GM23338 (cell line): ENCODE measurements at regions not wholly inside any gene's neighbourhood (a gene's known extent, or its start where the extent isn't known, plus 50 kb on each side); places are given as distances from the start of the nearest gene placed in this dataset.

Experiments used
- ATAC-seq: fragments of 200-7000 bp; cut with Tn5 transposase; 3 replicates; pipeline ENCODE4 v1.9.1; 2020
- DNase-seq: peaks from one replicate; pipeline ENCODE4 v3.0.0-alpha.2; 2015; ENCODE audit warnings: low spot score
- H2AFZ ChIP-seq: fragments of 200-600 bp; sonication (generic); 2 replicates; pipeline ENCODE4 v1.8.0; 2016; ENCODE audit warnings: antibody characterized with exemption, mild to moderate bottlenecking, moderate library complexity
- H3F3A ChIP-seq: fragments of 200-600 bp; sonication (generic); replicated peaks from 2 replicates; pipeline ENCODE4 v1.8.0; 2017; ENCODE audit warnings: antibody characterized with exemption, mixed run types, low read depth
- H3K27ac ChIP-seq: fragments of 200-600 bp; sonication (generic); 2 replicates; pipeline ENCODE4 v1.6.1; 2016; ENCODE audit warnings: low read depth
- H3K27me3 ChIP-seq: fragments of 200-600 bp; sonication (generic); 2 replicates; pipeline ENCODE4 v1.8.0; 2016; ENCODE audit warnings: mild to moderate bottlenecking, mixed run types, moderate library complexity; ENCODE audit not compliant: insufficient read depth
- H3K36me3 ChIP-seq: fragments of 200-600 bp; sonication (generic); 2 replicates; pipeline ENCODE4 v1.8.0; 2016; ENCODE audit warnings: mild to moderate bottlenecking; ENCODE audit not compliant: insufficient read depth
- H3K4me1 ChIP-seq: fragments of 200-600 bp; sonication (generic); 2 replicates; pipeline ENCODE4 v1.8.0; 2016; ENCODE audit warnings: mild to moderate bottlenecking, moderate library complexity; ENCODE audit not compliant: insufficient read depth
- H3K4me2 ChIP-seq: fragments of 200-600 bp; sonication (generic); 2 replicates; pipeline ENCODE4 v1.7.1; 2017; ENCODE audit warnings: mixed run types
- H3K4me3 ChIP-seq: fragments of 200-600 bp; sonication (generic); 2 replicates; pipeline ENCODE4 v1.6.1; 2016; ENCODE audit warnings: mixed run types
- H3K79me2 ChIP-seq: fragments of 200-600 bp; sonication (generic); replicated peaks from 2 replicates; pipeline ENCODE4 v1.8.0; 2017; ENCODE audit warnings: mild to moderate bottlenecking; ENCODE audit not compliant: insufficient read depth
- H3K9me2 ChIP-seq: fragments of 200-600 bp; sonication (generic); 2 replicates; pipeline ENCODE4 v1.8.0; 2017; ENCODE audit not compliant: insufficient read depth
- H4K20me1 ChIP-seq: fragments of 200-600 bp; sonication (generic); replicated peaks from 2 replicates; pipeline ENCODE4 v1.8.0; 2017; ENCODE audit warnings: mild to moderate bottlenecking; ENCODE audit not compliant: insufficient read depth
- H3K27ac Mint-ChIP-seq: 2 replicates; pipeline ENCODE4 v1.8.0; 2020; ENCODE audit warnings: inconsistent platforms, mild to moderate bottlenecking, moderate library complexity, mixed read lengths
- H3K27me3 Mint-ChIP-seq: 3 replicates; pipeline ENCODE4 v1.8.0; 2022; ENCODE audit warnings: low read depth, mild to moderate bottlenecking, moderate library complexity, mixed read lengths, inconsistent platforms; ENCODE audit not compliant: insufficient read depth, poor library complexity
- H3K36me3 Mint-ChIP-seq: 3 replicates; pipeline ENCODE4 v1.8.0; 2021; ENCODE audit warnings: low read depth, mild to moderate bottlenecking, inconsistent platforms, moderate library complexity, mixed read lengths
- H3K4me1 Mint-ChIP-seq: 3 replicates; pipeline ENCODE4 v1.8.0; 2020; ENCODE audit warnings: mild to moderate bottlenecking, inconsistent platforms, mixed read lengths
- H3K4me3 Mint-ChIP-seq: 3 replicates; pipeline ENCODE4 v1.8.0; 2021; ENCODE audit warnings: moderate library complexity, mild to moderate bottlenecking, inconsistent platforms, mixed read lengths
- H3K9me3 Mint-ChIP-seq: 3 replicates; pipeline ENCODE4 v1.8.0; 2020; ENCODE audit warnings: moderate library complexity, mild to moderate bottlenecking, inconsistent platforms, mixed read lengths
- CREB1 ChIP-seq: fragments of 250-450 bp; sonication (Bioruptor Pico); IDR thresholded peaks from 2 replicates; pipeline ENCODE4 v1.5.0; 2020; ENCODE audit warnings: low read depth, mild to moderate bottlenecking, moderate library complexity
- EZH2 ChIP-seq: fragments of 200-600 bp; sonication (generic); IDR thresholded peaks from one replicate; pipeline ENCODE4 v1.8.0; 2017; ENCODE audit warnings: antibody characterized with exemption, mild to moderate bottlenecking, low read depth; ENCODE audit not compliant: unreplicated experiment
- EZH2phosphoT487 ChIP-seq: fragments of 200-600 bp; sonication (generic); IDR thresholded peaks from one replicate; pipeline ENCODE4 v1.8.1; 2018; ENCODE audit warnings: antibody characterized with exemption; ENCODE audit not compliant: unreplicated experiment
- JUNB ChIP-seq: IDR thresholded peaks from one replicate; pipeline ENCODE4 v1.6.1; 2016; ENCODE audit warnings: antibody characterized with exemption; ENCODE audit not compliant: unreplicated experiment
- NANOG ChIP-seq: IDR thresholded peaks from 2 replicates; pipeline ENCODE4 v1.6.1; 2016; ENCODE audit warnings: antibody characterized with exemption, borderline replicate concordance
- POLR2AphosphoS5 ChIP-seq: IDR thresholded peaks from 2 replicates; pipeline ENCODE4 v1.6.1; 2016; ENCODE audit warnings: antibody characterized with exemption, low read depth
- STAT1 ChIP-seq: IDR thresholded peaks from one replicate; pipeline ENCODE4 v1.6.1; 2016; ENCODE audit warnings: antibody characterized with exemption; ENCODE audit not compliant: unreplicated experiment
- ZNF114 ChIP-seq: fragments of 250-450 bp; sonication (Bioruptor Pico); IDR thresholded peaks from 2 replicates; pipeline ENCODE4 v1.5.0; 2020; ENCODE audit warnings: mild to moderate bottlenecking, moderate library complexity
- ZNF331 ChIP-seq: fragments of 250-450 bp; sonication (Bioruptor Pico); IDR thresholded peaks from 2 replicates; pipeline ENCODE4 v1.5.0; 2020; ENCODE audit warnings: low read depth, mild to moderate bottlenecking, moderate library complexity
- TF ChIP-seq, protein P1 (sequence below): IDR thresholded peaks from one replicate; pipeline ENCODE4 v1.6.1; 2018; ENCODE audit warnings: antibody characterized with exemption; ENCODE audit not compliant: unreplicated experiment
- TF ChIP-seq, protein P2 (sequence below), 2 experiments: fragments of 200-600 bp in 1 of 2; sonication (generic) in 1 of 2; conservative IDR thresholded peaks; 2 replicates each; pipeline versions ENCODE4 v1.5.1 to v1.6.1; 2016 to 2017; ENCODE audit warnings: antibody characterized with exemption in 2 of 2, low read depth in 2 of 2, mild to moderate bottlenecking in 2 of 2, moderate library complexity in 1 of 2
- TF ChIP-seq, protein P3 (sequence below): IDR thresholded peaks from 2 replicates; pipeline ENCODE4 v1.6.1; 2016; ENCODE audit warnings: antibody characterized with exemption

DNA sequence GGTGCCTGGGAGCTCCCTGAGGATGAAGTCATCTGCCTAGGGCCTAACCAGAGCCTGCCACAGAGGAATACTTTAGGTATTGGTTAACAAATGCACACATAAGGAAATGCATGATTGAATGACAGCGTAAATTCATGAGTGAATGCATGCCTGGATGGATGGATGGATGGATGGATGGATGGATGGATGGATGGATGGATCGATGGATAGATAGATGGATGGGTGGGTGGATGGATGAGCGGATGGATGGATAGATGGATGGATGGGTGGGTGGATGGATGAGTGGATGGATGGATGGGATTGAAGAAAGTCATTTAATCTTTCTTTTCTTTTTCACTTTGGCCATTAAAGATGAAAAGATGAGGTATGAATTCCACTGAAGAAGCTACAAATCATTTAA is 111.9 kb upstream of the SIRPG start (continued):
- TF ChIP-seq, protein P1, sequence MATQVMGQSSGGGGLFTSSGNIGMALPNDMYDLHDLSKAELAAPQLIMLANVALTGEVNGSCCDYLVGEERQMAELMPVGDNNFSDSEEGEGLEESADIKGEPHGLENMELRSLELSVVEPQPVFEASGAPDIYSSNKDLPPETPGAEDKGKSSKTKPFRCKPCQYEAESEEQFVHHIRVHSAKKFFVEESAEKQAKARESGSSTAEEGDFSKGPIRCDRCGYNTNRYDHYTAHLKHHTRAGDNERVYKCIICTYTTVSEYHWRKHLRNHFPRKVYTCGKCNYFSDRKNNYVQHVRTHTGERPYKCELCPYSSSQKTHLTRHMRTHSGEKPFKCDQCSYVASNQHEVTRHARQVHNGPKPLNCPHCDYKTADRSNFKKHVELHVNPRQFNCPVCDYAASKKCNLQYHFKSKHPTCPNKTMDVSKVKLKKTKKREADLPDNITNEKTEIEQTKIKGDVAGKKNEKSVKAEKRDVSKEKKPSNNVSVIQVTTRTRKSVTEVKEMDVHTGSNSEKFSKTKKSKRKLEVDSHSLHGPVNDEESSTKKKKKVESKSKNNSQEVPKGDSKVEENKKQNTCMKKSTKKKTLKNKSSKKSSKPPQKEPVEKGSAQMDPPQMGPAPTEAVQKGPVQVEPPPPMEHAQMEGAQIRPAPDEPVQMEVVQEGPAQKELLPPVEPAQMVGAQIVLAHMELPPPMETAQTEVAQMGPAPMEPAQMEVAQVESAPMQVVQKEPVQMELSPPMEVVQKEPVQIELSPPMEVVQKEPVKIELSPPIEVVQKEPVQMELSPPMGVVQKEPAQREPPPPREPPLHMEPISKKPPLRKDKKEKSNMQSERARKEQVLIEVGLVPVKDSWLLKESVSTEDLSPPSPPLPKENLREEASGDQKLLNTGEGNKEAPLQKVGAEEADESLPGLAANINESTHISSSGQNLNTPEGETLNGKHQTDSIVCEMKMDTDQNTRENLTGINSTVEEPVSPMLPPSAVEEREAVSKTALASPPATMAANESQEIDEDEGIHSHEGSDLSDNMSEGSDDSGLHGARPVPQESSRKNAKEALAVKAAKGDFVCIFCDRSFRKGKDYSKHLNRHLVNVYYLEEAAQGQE = no peak
- TF ChIP-seq POLR2AphosphoS5 (no peak), EZH2 (no peak), NANOG (no peak), ZNF331 (no peak), ZNF114 (CRISPR knock-in tag) (no peak), EZH2phosphoT487 (no peak), JUNB (no peak)
- TF ChIP-seq, protein P2, sequence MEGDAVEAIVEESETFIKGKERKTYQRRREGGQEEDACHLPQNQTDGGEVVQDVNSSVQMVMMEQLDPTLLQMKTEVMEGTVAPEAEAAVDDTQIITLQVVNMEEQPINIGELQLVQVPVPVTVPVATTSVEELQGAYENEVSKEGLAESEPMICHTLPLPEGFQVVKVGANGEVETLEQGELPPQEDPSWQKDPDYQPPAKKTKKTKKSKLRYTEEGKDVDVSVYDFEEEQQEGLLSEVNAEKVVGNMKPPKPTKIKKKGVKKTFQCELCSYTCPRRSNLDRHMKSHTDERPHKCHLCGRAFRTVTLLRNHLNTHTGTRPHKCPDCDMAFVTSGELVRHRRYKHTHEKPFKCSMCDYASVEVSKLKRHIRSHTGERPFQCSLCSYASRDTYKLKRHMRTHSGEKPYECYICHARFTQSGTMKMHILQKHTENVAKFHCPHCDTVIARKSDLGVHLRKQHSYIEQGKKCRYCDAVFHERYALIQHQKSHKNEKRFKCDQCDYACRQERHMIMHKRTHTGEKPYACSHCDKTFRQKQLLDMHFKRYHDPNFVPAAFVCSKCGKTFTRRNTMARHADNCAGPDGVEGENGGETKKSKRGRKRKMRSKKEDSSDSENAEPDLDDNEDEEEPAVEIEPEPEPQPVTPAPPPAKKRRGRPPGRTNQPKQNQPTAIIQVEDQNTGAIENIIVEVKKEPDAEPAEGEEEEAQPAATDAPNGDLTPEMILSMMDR (conservative IDR thresholded peaks at IDR 0.05; ENCODE audit: low read depth in 2 of 2) = no peak
- TF ChIP-seq, protein P3, sequence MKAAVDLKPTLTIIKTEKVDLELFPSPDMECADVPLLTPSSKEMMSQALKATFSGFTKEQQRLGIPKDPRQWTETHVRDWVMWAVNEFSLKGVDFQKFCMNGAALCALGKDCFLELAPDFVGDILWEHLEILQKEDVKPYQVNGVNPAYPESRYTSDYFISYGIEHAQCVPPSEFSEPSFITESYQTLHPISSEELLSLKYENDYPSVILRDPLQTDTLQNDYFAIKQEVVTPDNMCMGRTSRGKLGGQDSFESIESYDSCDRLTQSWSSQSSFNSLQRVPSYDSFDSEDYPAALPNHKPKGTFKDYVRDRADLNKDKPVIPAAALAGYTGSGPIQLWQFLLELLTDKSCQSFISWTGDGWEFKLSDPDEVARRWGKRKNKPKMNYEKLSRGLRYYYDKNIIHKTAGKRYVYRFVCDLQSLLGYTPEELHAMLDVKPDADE = no peak

DNA sequence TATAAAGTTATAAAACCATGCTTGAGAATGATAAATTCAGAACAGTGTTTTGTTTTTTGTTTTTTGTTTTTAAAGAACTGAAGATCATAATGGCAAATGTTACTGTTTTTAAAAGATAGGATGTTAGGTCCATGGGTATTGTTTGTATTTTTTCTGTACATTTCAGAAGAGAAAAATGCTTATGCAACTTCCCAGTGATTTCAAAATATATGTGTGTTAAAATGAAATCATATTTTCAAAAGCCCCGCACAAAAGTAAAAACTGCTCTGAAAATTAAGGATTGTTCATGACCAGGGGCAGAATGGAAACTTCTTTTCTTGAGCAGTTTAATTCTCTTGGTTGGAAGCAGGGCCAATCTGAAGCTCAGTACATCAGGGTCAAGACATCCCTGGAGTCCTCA is 109.2 kb upstream of the SIRPG start:
- Histone ChIP-seq H4K20me1 (no peaks in the 10 kb centered on the region), H2AFZ (no peak overlapping the region), H3K36me3 (no peaks in the 10 kb centered on the region), H3K9me2 (no peaks in the 10 kb centered on the region), H3K4me1 (no peaks in the 10 kb centered on the region), H3K27ac (no peak overlapping the region), H3K79me2 (no peaks in the 10 kb centered on the region), H3K4me2 (no peak overlapping the region), H3K4me3 (no peak overlapping the region), H3K27me3 (peaks cover 5% of the 10 kb centered on the region; the same call in 1 of the 2 replicates), H3F3A (no peaks in the 10 kb centered on the region)
- no peak overlapping the region for H3K27ac Mint-ChIP-seq
- H3K4me1 Mint-ChIP-seq = no peaks in the 10 kb centered on the region
- no peak overlapping the region for H3K4me3 Mint-ChIP-seq
- no peaks in the 10 kb centered on the region for H3K9me3 Mint-ChIP-seq
- no peak for DNase-seq
- H3K27me3 Mint-ChIP-seq = peaks cover 8% of the 10 kb centered on the region
- no peak for ATAC-seq
- no peaks in the 10 kb centered on the region for H3K36me3 Mint-ChIP-seq
- TF ChIP-seq EZH2phosphoT487 (no peak), STAT1 (no peak), POLR2AphosphoS5 (no peak), ZNF114 (CRISPR knock-in tag) (no peak), CREB1 (CRISPR knock-in tag) (no peak), NANOG (no peak)
- TF ChIP-seq, protein P1 = no peak
